SU-DHL-6 (cell line): ENCODE measurements at regions not wholly inside any gene's neighbourhood (a gene's known extent, or its start where the extent isn't known, plus 50 kb on each side); places are given as distances from the start of the nearest gene placed in this dataset.

Source experiments
- H2AFZ ChIP-seq: fragments of 200-600 bp; sonication (generic); 2 replicates; pipeline ENCODE4 v1.6.1; 2014; ENCODE audit warnings: low read depth, mild to moderate bottlenecking, moderate library complexity, mixed read lengths, antibody characterized with exemption, low read length; ENCODE audit not compliant: severe bottlenecking
- H3F3A ChIP-seq: fragments of 200-600 bp; shearing (Covaris generic); 2 replicates; pipeline ENCODE4 v1.6.0; 2016; ENCODE audit warnings: antibody characterized with exemption, mild to moderate bottlenecking; ENCODE audit not compliant: insufficient read depth
- H3K27ac ChIP-seq: fragments of 200-600 bp; sonication (generic); 2 replicates; pipeline ENCODE4 v1.5.1; 2016; ENCODE audit warnings: low read depth, mild to moderate bottlenecking, low read length, moderate library complexity, mixed read lengths
- H3K27me3 ChIP-seq: fragments of 200-600 bp; sonication (generic), shearing (Covaris generic); 2 replicates; pipeline ENCODE4 v1.6.0; 2014; ENCODE audit warnings: mild to moderate bottlenecking, low read length
- H3K36me3 ChIP-seq: fragments of 200-600 bp; sonication (generic); 2 replicates; pipeline ENCODE4 v1.6.1; 2014; ENCODE audit warnings: mild to moderate bottlenecking, low read length, mixed read lengths
- H3K4me2 ChIP-seq: fragments of 300-600, 200-600 bp; shearing (Covaris generic), sonication (generic); 2 replicates; pipeline ENCODE4 v1.6.0; 2014; ENCODE audit warnings: low read length, low read depth, mild to moderate bottlenecking; ENCODE audit not compliant: poor library complexity, severe bottlenecking
- H3K4me3 ChIP-seq: fragments of 200-600 bp; sonication (generic); 2 replicates; pipeline ENCODE4 v1.5.1; 2014; ENCODE audit warnings: antibody characterized with exemption, low read length, mild to moderate bottlenecking, mixed read lengths; ENCODE audit not compliant: insufficient read depth, poor library complexity, severe bottlenecking
- H3K79me2 ChIP-seq: fragments of 200-600 bp; sonication (generic); 2 replicates; pipeline ENCODE4 v1.6.1; 2014; ENCODE audit warnings: mild to moderate bottlenecking, low read length, moderate library complexity; ENCODE audit not compliant: insufficient read depth
- H3K9ac ChIP-seq: fragments of 200-600 bp; sonication (generic); 2 replicates; pipeline ENCODE4 v1.7.0; 2014; ENCODE audit warnings: mild to moderate bottlenecking, low read length
- H3K9me2 ChIP-seq: fragments of 200-600 bp; sonication (generic); replicated peaks from 2 replicates; pipeline ENCODE4 v1.6.1; 2014; ENCODE audit warnings: low read length; ENCODE audit not compliant: insufficient read depth
- H3K9me3 ChIP-seq: fragments of 200-600 bp; sonication (generic); 2 replicates; pipeline ENCODE4 v1.6.1; 2014; ENCODE audit warnings: low read length, mixed read lengths; ENCODE audit not compliant: insufficient read depth
- H4K20me1 ChIP-seq: fragments of 200-600 bp; sonication (generic); 2 replicates; pipeline ENCODE4 v1.6.1; 2014; ENCODE audit warnings: low read depth, mild to moderate bottlenecking, antibody characterized with exemption, low read length, moderate library complexity, mixed read lengths
- EZH2phosphoT487 ChIP-seq: fragments of 200-600 bp; sonication (generic), shearing (Covaris generic); conservative IDR thresholded peaks from 2 replicates; pipeline ENCODE4 v1.6.1; 2018; ENCODE audit warnings: mild to moderate bottlenecking, antibody characterized with exemption, low read length, moderate library complexity, mixed read lengths
- TF ChIP-seq, protein P1 (sequence below): fragments of 200-600 bp; sonication (generic); IDR thresholded peaks from one replicate; pipeline ENCODE4 v1.5.1; 2017; ENCODE audit warnings: antibody characterized with exemption, mild to moderate bottlenecking, low read length, moderate library complexity; ENCODE audit not compliant: insufficient read depth, poor library complexity, severe bottlenecking

DNA sequence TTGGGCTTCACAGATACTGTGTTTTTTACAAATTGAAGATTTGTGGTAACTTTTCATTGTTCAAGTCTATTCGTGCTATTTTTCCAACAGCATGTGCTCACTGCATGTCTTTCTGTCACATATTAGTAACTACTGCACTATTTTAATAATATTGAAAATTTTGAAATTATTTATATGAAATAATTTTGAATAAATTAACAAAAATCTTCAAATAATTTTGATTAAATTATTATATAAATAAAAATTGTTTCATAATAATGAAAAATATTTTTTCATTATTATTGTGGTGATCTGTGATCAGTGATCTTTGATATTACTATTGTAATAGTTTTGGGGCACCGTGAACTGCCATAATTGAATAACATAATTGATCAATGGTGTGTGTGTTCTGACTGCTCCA, 204.1 kb downstream of the OGFRL1 start:
- H2AFZ ChIP-seq: no peak overlapping the region
- no peak for TF ChIP-seq EZH2phosphoT487
- no peaks in the 10 kb centered on the region for H3K36me3 ChIP-seq
- no peaks in the 10 kb centered on the region for H3K9me3 ChIP-seq
- no peak overlapping the region for H3K4me2 ChIP-seq
- no peaks in the 10 kb centered on the region for H3K9me2 ChIP-seq
- no peak overlapping the region for H3K9ac ChIP-seq
- no peaks in the 10 kb centered on the region for H3F3A ChIP-seq
- no peaks in the 10 kb centered on the region for H3K27me3 ChIP-seq
- no peak overlapping the region for H3K27ac ChIP-seq
- H3K4me3 ChIP-seq: no peak overlapping the region
- no peaks in the 10 kb centered on the region for H3K79me2 ChIP-seq
- H4K20me1 ChIP-seq: no peaks in the 10 kb centered on the region

GRCh38 chr6:71496018-71496721, 207.6 kb downstream of the OGFRL1 start:
- H3K9me3 ChIP-seq: no peaks in the 10 kb centered on the region

DNA sequence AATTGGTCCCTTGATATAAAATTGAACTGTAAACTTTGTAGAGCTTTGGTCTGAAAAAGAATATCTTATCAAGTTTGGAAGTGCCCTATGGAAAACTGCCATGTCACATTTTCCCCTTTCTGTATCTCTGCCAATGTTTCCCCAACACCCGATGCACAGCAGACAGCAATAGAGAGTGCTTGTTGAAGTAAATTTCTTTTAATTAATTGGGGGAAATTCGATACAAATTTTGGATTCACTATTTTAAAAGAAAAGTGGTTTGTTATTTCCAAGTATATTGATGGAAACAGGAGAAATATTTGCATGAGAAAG, 208.1 kb downstream of the OGFRL1 start:
- H3K4me3 ChIP-seq: no peak overlapping the region
- H3K9ac ChIP-seq: no peak overlapping the region
- no peak overlapping the region for H2AFZ ChIP-seq
- no peaks in the 10 kb centered on the region for H3K79me2 ChIP-seq
- no peaks in the 10 kb centered on the region for H4K20me1 ChIP-seq
- no peaks in the 10 kb centered on the region for H3F3A ChIP-seq
- H3K9me2 ChIP-seq: no peaks in the 10 kb centered on the region
- peak overlapping the region; percentile 53 for H3K4me2 ChIP-seq
- H3K36me3 ChIP-seq: no peaks in the 10 kb centered on the region
- H3K27ac ChIP-seq: no peak overlapping the region
- no peaks in the 10 kb centered on the region for H3K27me3 ChIP-seq
- TF ChIP-seq EZH2phosphoT487: no peak
- TF ChIP-seq, protein P1, sequence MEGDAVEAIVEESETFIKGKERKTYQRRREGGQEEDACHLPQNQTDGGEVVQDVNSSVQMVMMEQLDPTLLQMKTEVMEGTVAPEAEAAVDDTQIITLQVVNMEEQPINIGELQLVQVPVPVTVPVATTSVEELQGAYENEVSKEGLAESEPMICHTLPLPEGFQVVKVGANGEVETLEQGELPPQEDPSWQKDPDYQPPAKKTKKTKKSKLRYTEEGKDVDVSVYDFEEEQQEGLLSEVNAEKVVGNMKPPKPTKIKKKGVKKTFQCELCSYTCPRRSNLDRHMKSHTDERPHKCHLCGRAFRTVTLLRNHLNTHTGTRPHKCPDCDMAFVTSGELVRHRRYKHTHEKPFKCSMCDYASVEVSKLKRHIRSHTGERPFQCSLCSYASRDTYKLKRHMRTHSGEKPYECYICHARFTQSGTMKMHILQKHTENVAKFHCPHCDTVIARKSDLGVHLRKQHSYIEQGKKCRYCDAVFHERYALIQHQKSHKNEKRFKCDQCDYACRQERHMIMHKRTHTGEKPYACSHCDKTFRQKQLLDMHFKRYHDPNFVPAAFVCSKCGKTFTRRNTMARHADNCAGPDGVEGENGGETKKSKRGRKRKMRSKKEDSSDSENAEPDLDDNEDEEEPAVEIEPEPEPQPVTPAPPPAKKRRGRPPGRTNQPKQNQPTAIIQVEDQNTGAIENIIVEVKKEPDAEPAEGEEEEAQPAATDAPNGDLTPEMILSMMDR: no peak
- H3K9me3 ChIP-seq: no peaks in the 10 kb centered on the region

More at GRCh38 chr6:71496018-71496721, 207.6 kb downstream of the OGFRL1 start:
- Histone ChIP-seq H3K9me2 (no peaks in the 10 kb centered on the region), H4K20me1 (no peaks in the 10 kb centered on the region), H3F3A (no peaks in the 10 kb centered on the region), H3K4me3 (peak overlapping the region; percentile 21), H3K27ac (no peak overlapping the region), H3K4me2 (peak overlapping the region; percentile 53), H3K27me3 (no peaks in the 10 kb centered on the region), H3K9ac (no peak overlapping the region), H3K79me2 (no peaks in the 10 kb centered on the region), H3K36me3 (no peaks in the 10 kb centered on the region), H2AFZ (no peak overlapping the region)
- no peak for TF ChIP-seq EZH2phosphoT487
- TF ChIP-seq, protein P1: no peak

- Histone ChIP-seq H3K27me3 (no peaks in the 10 kb centered on the region), H2AFZ (no peak overlapping the region), H3F3A (no peaks in the 10 kb centered on the region)
These were observed 210.0 kb downstream of the OGFRL1 start for GRCh38 chr6:71498638-71499037.

More at GRCh38 chr6:71498638-71499037, 210.0 kb downstream of the OGFRL1 start:
- H3K27ac ChIP-seq: no peak overlapping the region
- H3K9me3 ChIP-seq: no peaks in the 10 kb centered on the region
- H3K9ac ChIP-seq: no peak overlapping the region
- TF ChIP-seq EZH2phosphoT487: no peak
- TF ChIP-seq, protein P1: no peak
- H3K4me3 ChIP-seq: no peak overlapping the region
- H3K9me2 ChIP-seq: no peaks in the 10 kb centered on the region
- H3K4me2 ChIP-seq: no peak overlapping the region
- no peaks in the 10 kb centered on the region for H4K20me1 ChIP-seq
- no peaks in the 10 kb centered on the region for H3K79me2 ChIP-seq
- H3K36me3 ChIP-seq: no peaks in the 10 kb centered on the region
